Stimulated activated CD8-positive, alpha-beta memory T cell treated with anti-CD3 and anti-CD28 coated beads, Interleukin-15, amount 100 ng/mL, for 24 hours (primary cell): ENCODE measurements at regions not wholly inside any gene's neighbourhood (a gene's known extent, or its start where the extent isn't known, plus 50 kb on each side); places are given as distances from the start of the nearest gene placed in this dataset.

Experiments used
- DNase-seq: peaks from one replicate; pipeline ENCODE4 v3.0.0-alpha.2; 2020; ENCODE audit warnings: low read depth

GRCh38 chr19:29292562-29292961 lies 79.6 kb upstream of the UQCRFS1 start:
- no peak for DNase-seq

- no peak for DNase-seq
These were observed 80.3 kb upstream of the UQCRFS1 start for GRCh38 chr19:29293292-29293691.

- no peak for DNase-seq
These were observed 80.9 kb upstream of the UQCRFS1 start for GRCh38 chr19:29293736-29294342.

- DNase-seq, result no peak
These were observed 81.4 kb upstream of the UQCRFS1 start for GRCh38 chr19:29294343-29294811.

- DNase-seq, result no peak
These were observed 82.3 kb upstream of the UQCRFS1 start for GRCh38 chr19:29295285-29295684.

GRCh38 chr19:29297381-29297780 lies 84.4 kb upstream of the UQCRFS1 start:
- no peak for DNase-seq

- no peak for DNase-seq
These were observed 86.7 kb upstream of the UQCRFS1 start for GRCh38 chr19:29299416-29300380.

- no peak for DNase-seq
These were observed 89.3 kb upstream of the UQCRFS1 start for GRCh38 chr19:29302002-29302928.

GRCh38 chr19:29303069-29303718 lies 90.2 kb upstream of the UQCRFS1 start:
- no peak for DNase-seq

GRCh38 chr19:29303719-29304090 lies 90.8 kb upstream of the UQCRFS1 start:
- DNase-seq, result no peak

- DNase-seq, result no peak
These were observed 92.3 kb upstream of the UQCRFS1 start for GRCh38 chr19:29305268-29305667.

GRCh38 chr19:29308977-29309590 lies 96.1 kb upstream of the UQCRFS1 start:
- DNase-seq, result no peak

- no peak for DNase-seq
These were observed 96.7 kb upstream of the UQCRFS1 start for GRCh38 chr19:29309637-29310036.

- no peak for DNase-seq
These were observed 98.3 kb upstream of the UQCRFS1 start for GRCh38 chr19:29311191-29311790.

GRCh38 chr19:29315556-29316190 lies 102.7 kb upstream of the UQCRFS1 start:
- no peak for DNase-seq

- no peak for DNase-seq
These were observed 105.6 kb upstream of the UQCRFS1 start for GRCh38 chr19:29318581-29318980.

GRCh38 chr19:29320086-29320485 lies 107.1 kb upstream of the UQCRFS1 start:
- DNase-seq, result no peak

- DNase-seq, result no peak
These were observed 107.7 kb upstream of the UQCRFS1 start for GRCh38 chr19:29320618-29321017.

GRCh38 chr19:29321116-29321515 lies 108.2 kb upstream of the UQCRFS1 start:
- no peak for DNase-seq

GRCh38 chr19:29323021-29323430 lies 110.1 kb upstream of the UQCRFS1 start:
- DNase-seq, result no peak
